WERI-Rb-1 (cell line): ENCODE measurements at regions not wholly inside any gene's neighbourhood (a gene's known extent, or its start where the extent isn't known, plus 50 kb on each side); places are given as distances from the start of the nearest gene placed in this dataset.

Experiments
- DNase-seq: peaks from one replicate; pipeline ENCODE4 v3.0.0-alpha.2; 2020
- H3K27ac ChIP-seq: fragments of 250-450 bp; sonication (Bioruptor Pico); 2 replicates; pipeline ENCODE4 v1.5.1; 2020; ENCODE audit warnings: mild to moderate bottlenecking, moderate library complexity
- H3K27me3 ChIP-seq: fragments of 250-450 bp; sonication (Bioruptor Pico); 2 replicates; pipeline ENCODE4 v1.5.1; 2021; ENCODE audit warnings: mild to moderate bottlenecking, low read depth, moderate library complexity; ENCODE audit not compliant: insufficient read depth, severe bottlenecking
- H3K36me3 ChIP-seq: fragments of 250-450 bp; sonication (Bioruptor Pico); 2 replicates; pipeline ENCODE4 v1.5.1; 2020; ENCODE audit warnings: mild to moderate bottlenecking, moderate library complexity
- H3K4me3 ChIP-seq: 2 replicates; pipeline ENCODE4 v1.5.1; 2011; ENCODE audit warnings: low read depth, mild to moderate bottlenecking, control low read depth, low read length
- H3K9me3 ChIP-seq: fragments of 250-450 bp; sonication (Bioruptor Pico); 2 replicates; pipeline ENCODE4 v1.5.1; 2021; ENCODE audit warnings: mild to moderate bottlenecking, moderate library complexity; ENCODE audit not compliant: severe bottlenecking
- TF ChIP-seq, protein P1 (sequence below): IDR thresholded peaks from 2 replicates; pipeline ENCODE4 v1.5.1; 2011; ENCODE audit warnings: low read depth, mild to moderate bottlenecking, control low read depth, inconsistent platforms, low read length

DNA sequence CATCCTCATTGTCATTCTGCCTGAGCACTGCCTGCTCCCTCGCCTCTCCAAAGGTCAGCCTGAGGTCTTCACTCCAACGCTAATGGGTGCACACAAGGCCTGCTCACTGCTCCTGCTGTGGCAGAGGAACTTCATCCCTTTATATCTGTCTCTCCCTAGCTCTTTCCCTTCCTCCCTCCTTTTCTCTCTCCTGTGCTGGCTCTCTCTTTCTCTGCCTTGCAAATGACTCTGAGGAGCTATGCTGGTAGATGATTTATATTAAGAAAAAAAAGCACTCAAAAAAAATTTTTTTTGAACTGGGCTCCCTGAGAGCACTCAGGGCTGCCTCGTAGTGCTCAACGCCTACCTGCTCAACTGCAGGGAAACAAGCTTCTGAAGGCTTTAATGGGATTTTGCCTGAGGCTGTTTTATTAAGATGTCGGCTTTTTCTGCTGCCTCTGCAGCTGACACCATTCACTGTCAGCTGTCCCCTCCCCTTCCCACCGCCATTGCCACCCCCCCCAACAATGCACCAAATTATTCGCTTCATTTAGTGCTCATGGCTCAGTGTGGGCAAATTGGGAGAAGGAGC lies 137.7 kb upstream of the DEFB112 start:
- no peaks in the 10 kb centered on the region for H3K9me3 ChIP-seq
- peaks cover 44% of the 10 kb centered on the region for H3K27me3 ChIP-seq
- no peaks in the 10 kb centered on the region for H3K36me3 ChIP-seq
- no peak overlapping the region for H3K4me3 ChIP-seq
- no peak overlapping the region for H3K27ac ChIP-seq
- TF ChIP-seq, protein P1, sequence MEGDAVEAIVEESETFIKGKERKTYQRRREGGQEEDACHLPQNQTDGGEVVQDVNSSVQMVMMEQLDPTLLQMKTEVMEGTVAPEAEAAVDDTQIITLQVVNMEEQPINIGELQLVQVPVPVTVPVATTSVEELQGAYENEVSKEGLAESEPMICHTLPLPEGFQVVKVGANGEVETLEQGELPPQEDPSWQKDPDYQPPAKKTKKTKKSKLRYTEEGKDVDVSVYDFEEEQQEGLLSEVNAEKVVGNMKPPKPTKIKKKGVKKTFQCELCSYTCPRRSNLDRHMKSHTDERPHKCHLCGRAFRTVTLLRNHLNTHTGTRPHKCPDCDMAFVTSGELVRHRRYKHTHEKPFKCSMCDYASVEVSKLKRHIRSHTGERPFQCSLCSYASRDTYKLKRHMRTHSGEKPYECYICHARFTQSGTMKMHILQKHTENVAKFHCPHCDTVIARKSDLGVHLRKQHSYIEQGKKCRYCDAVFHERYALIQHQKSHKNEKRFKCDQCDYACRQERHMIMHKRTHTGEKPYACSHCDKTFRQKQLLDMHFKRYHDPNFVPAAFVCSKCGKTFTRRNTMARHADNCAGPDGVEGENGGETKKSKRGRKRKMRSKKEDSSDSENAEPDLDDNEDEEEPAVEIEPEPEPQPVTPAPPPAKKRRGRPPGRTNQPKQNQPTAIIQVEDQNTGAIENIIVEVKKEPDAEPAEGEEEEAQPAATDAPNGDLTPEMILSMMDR, result no peak
- DNase-seq, result no peak

DNA sequence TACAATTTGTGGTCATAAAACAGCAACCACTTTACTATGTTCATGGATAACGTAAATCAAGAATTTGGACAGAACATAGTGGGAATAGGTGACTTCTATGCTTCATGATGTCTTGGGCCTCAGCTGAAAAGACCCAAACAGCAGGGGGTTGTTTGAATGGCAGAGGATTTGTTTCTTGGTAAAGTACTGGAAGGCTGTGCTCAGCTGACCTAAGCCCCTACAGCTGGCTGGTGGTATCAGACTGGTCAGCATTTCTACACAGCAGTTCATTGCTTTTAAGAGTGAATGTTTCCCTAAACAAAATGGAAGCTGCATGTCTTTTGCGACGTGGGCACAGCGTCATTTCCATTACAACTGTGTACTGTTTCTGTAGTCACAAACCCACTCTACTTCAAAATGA lies 148.5 kb upstream of the DEFB112 start:
- Histone ChIP-seq H3K9me3 (no peaks in the 10 kb centered on the region), H3K4me3 (no peak overlapping the region), H3K36me3 (no peaks in the 10 kb centered on the region), H3K27ac (no peak overlapping the region), H3K27me3 (peaks cover 11% of the 10 kb centered on the region)
- TF ChIP-seq, protein P1, result no peak
- peak; percentile 22 for DNase-seq

DNA sequence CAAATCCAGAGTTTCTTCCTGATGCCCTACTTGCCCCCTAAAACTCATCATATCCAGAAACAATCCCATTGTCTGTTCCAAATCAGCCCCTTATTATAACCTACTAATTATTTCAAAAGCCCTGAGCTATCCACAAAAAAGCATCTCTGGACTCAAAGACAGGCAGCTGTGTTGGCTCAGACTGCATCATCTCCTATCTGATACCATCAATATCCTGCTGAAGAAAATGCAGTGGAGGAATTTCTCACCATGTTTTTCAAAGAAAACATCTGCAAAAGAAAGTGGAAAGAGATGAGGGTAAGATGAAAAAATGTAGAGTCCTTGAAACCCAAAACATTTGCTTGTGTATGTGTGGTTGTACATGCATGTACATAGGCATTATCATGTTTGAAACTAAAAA lies 153.0 kb upstream of the DEFB112 start:
- H3K27ac ChIP-seq, result no peak overlapping the region
- TF ChIP-seq, protein P1, result no peak
- DNase-seq, result no peak
- H3K4me3 ChIP-seq, result no peak overlapping the region
- no peaks in the 10 kb centered on the region for H3K36me3 ChIP-seq
- H3K27me3 ChIP-seq, result peaks cover 19% of the 10 kb centered on the region
- H3K9me3 ChIP-seq, result no peaks in the 10 kb centered on the region

DNA sequence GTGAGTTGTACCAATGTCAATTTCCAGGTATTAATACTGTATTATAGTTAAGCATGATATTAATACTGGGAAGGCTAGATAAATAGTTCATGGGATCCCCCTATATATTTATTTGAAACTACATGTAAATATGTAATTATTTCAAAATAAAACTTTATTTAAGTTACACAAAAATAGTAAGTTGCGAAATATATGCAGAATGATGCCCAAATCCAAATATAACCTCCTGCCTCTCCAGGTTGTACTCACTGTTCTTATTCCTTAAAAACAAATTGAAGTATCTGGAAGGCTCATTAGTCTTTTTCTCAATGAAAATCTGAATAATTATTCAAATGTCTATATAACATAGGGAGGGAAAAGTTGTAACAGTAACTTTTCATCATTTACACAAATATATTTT lies 161.9 kb upstream of the DEFB112 start:
- H3K9me3 ChIP-seq, result no peaks in the 10 kb centered on the region
- H3K4me3 ChIP-seq, result no peak overlapping the region
- no peak overlapping the region for H3K27ac ChIP-seq
- DNase-seq, result no peak
- H3K27me3 ChIP-seq, result peaks cover 34% of the 10 kb centered on the region
- no peaks in the 10 kb centered on the region for H3K36me3 ChIP-seq
- TF ChIP-seq, protein P1, result no peak

DNA sequence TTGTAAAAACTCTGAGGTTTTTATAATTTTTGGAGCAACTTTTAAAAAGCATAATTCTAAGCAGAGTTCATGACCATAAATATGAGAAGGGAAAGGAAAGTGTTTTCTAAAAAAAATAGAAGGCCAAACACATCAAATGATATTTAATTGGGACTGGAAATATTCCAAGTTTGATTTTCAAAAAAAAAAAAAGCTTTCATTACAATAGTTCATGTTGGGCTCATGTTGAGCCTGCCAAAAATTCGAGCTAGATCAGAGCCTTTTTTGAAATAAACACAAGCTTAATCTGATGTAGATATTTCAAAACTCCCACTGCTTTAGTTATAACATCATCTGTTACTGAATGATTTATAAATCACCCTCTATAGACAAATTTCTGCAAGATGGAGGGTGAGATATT lies 163.4 kb upstream of the DEFB112 start:
- TF ChIP-seq, protein P1, result no peak
- H3K27ac ChIP-seq, result no peak overlapping the region

DNA sequence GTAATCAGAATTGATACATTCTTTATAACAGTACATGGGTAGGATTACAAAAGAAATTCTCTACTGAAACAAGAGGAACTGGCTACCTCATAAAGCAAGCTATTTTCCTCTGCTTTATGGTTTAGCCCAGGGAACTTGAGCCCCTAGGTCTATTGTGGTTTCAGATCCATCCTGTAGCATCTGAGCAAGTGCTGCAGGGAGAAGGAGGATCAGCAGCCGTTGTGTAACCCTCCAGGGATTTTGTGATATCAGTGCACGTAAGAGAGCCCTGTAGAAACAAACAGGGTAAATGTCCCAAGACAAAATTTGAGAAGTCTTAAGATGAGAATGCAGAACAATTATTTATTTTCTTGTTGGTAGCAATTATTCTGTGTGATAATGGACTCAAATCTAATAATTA lies 165.2 kb upstream of the DEFB112 start:
- Histone ChIP-seq H3K9me3 (no peaks in the 10 kb centered on the region), H3K36me3 (no peaks in the 10 kb centered on the region), H3K4me3 (no peak overlapping the region), H3K27me3 (peaks cover 32% of the 10 kb centered on the region), H3K27ac (no peak overlapping the region)
- TF ChIP-seq, protein P1, result no peak
- DNase-seq, result no peak

More for the DNA sequence above, 163.4 kb upstream of the DEFB112 start:
- no peak overlapping the region for H3K4me3 ChIP-seq
- no peaks in the 10 kb centered on the region for H3K9me3 ChIP-seq
- H3K36me3 ChIP-seq, result no peaks in the 10 kb centered on the region
- H3K27me3 ChIP-seq, result peaks cover 27% of the 10 kb centered on the region
- DNase-seq, result no peak
